ENCODE measurements at regions not wholly inside any gene's neighbourhood (a gene's known extent, or its start where the extent isn't known, plus 50 kb on each side); places are given as distances from the start of the nearest gene placed in this dataset.

DNA sequence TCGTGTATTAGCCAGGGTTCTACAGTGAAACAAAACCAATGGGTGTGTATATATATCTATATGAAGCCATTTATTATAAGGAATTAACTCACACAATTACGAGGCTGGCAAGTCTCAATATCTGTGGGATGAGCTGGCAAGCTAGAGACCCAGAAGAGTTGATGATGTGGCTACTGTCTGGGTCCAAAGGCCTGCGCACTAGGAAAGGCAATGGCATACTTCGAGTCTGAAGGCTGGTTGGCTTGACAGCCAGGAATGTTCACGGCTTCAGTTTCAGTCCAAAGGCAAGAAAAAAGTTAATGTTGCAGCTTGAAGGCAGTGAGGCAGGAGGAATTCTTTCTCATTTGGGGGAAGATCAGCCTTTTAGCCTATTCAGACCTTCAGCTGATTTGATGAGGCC, 893.3 kb upstream of the LRFN5 start:
- TF ChIP-seq RFX5 (IDR thresholded peaks at IDR 0.05) (no peak), MYC (IDR thresholded peaks at IDR 0.05; ENCODE audit: borderline replicate concordance, low read length) (no peak), RAD21 (conservative IDR thresholded peaks at IDR 0.05 in 1 of 2, IDR thresholded peaks at IDR 0.05 in 1 of 2) (no peak), CTCF (IDR thresholded peaks at IDR 0.05) (no peak), NFE2L2 (conservative IDR thresholded peaks at IDR 0.05; ENCODE audit: low read length) (no peak), BHLHE40 (IDR thresholded peaks at IDR 0.05; ENCODE audit: low read depth, low read length) (no peak), NR3C1 (IDR thresholded peaks at IDR 0.05) (no peak), SREBF2 (IDR thresholded peaks at IDR 0.05) (no peak), CEBPB (IDR thresholded peaks at IDR 0.05) (no peak)
- TF ChIP-seq, protein P1, sequence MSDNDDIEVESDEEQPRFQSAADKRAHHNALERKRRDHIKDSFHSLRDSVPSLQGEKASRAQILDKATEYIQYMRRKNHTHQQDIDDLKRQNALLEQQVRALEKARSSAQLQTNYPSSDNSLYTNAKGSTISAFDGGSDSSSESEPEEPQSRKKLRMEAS (IDR thresholded peaks at IDR 0.05): no peak
- TF ChIP-seq, protein P2, sequence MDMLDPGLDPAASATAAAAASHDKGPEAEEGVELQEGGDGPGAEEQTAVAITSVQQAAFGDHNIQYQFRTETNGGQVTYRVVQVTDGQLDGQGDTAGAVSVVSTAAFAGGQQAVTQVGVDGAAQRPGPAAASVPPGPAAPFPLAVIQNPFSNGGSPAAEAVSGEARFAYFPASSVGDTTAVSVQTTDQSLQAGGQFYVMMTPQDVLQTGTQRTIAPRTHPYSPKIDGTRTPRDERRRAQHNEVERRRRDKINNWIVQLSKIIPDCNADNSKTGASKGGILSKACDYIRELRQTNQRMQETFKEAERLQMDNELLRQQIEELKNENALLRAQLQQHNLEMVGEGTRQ (IDR thresholded peaks at IDR 0.05): no peak

Data from A549 (cell line).